Activated CD4-positive, alpha-beta T cell treated with anti-CD3 and anti-CD28 coated beads, Interleukin-2, amount 50 U/mL, for 16 hours (primary cell): ENCODE measurements at regions not wholly inside any gene's neighbourhood (a gene's known extent, or its start where the extent isn't known, plus 50 kb on each side); places are given as distances from the start of the nearest gene placed in this dataset.

Experiments
- DNase-seq: peaks from one replicate; pipeline ENCODE4 v3.0.0-alpha.2; 2020

DNA sequence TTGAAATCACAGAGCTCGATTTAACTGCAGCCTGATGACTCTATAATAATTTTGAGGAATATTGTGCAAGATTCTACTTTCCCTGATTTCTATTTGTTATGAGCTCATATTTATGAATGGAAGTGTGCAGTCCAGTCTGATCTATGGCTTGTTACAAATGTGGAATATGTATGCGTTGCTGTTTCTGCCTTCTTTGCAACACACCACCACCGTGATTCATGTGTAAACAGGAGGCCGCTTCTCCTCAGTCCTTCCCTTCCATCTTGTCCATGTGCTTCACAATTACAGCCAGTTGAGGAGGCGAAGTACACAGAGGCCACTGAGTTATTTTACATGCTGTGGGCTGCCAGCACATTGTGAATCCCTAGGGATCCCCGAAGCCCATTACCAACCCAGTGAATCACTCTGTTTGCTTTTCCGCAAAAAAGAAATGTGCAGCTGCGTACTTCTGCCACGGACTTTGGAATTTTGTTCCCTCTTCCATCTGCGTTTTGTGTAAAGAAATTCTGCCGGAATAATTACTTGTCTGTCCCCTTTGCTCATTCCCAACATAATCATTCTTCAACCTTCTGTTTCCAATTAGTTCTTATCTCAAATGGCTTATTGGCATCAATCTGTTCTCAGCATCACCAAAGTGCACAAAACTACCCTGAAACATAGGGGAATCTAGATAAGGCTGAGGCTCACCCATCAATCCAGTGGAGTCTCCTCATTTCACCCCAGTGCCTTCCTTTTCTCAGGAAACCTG, 551.6 kb upstream of the CITED2 start:
- no peak for DNase-seq

DNA sequence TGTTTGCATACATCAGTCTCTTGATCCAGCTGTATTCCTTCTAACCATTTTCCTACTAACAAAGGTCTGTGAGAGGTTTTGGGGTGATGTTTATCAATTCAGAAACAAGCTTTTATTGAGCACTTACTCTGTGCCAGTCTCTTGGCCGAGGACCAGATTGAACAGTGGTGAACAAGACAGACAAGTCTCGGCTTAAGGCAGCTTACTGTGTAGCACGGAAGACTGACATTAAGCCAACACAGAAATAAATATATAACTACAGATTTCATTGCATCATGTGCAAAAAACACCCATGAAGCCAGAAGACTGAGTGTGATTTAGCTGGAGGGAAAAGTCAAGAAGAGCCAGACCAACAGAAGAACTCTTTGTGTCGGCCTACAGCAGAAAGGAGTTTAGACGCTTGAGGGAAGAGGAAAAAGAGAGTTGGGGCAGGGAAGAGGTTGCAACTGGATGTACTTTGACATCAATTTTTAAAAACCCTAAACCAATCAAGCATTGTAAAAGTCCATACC, 549.6 kb upstream of the CITED2 start:
- DNase-seq = no peak

DNA sequence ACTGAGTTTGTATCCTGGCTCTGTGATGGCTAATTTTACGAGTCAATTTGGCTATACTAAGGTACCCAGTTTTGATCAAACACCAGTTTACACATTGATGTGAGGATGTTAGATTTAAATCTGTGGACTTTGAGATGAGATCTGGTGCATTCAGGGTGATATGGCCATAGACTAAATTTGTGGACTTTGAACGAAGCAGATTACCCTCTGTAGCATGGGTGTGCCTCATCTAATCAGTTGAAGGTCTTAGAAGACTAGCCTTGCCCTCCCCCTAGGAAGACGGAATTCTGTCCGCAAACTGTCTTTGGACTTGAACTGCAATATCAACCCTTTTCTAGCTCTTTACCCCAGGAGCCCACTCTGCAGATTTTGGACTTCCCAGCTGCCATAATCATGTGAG, 547.8 kb upstream of the CITED2 start:
- no peak for DNase-seq

DNA sequence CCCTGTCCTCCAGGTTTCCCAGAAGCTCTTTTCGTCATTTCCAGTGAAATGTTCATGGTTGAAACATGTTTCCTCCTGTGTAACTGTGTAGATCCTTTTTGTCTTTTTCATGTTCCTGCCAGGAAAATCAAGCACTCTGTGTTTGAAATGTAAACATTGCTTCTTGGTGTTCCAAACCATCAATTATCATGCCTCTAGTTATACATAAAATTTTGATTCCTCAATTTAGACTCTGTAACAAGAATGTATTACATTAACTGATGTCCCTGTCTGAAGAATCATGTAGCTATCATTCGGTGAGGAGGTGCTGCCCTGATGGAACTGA, 546.3 kb upstream of the CITED2 start:
- DNase-seq = no peak

DNA sequence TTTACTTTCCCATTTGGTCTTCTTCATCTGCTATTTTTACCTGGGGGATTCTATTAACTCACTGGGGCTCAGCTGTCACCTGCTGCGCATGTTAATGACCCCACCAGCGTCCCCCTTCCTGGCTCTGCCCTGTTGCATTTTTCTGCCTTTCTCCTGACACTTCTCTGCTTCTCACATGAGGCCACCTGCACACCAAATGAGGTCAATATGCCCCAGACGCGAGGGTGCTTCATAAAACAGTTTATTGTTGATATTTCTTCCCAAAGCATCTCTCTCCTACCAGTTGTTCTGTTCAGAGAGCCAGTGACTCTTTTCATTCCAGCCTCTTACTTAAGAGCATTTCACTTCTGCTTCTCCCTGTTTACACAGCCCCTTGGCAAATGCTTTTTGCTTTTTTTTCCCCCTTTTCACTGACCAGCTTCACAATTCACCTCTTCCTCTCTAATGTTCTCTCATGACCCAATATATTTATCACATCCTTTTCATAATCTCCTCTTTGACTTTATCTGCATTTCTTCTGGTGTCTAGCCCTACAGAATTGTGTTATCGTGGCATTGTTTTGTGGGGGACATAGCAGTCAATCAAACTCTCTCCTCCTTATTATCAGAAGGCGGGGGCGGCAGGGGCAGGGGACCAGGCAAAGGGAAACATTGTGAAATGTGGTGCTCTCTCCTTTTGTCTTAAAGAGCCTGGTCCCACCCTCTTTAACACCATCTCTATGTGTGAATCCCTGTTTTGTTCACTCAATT, 545.8 kb upstream of the CITED2 start:
- no peak for DNase-seq

DNA sequence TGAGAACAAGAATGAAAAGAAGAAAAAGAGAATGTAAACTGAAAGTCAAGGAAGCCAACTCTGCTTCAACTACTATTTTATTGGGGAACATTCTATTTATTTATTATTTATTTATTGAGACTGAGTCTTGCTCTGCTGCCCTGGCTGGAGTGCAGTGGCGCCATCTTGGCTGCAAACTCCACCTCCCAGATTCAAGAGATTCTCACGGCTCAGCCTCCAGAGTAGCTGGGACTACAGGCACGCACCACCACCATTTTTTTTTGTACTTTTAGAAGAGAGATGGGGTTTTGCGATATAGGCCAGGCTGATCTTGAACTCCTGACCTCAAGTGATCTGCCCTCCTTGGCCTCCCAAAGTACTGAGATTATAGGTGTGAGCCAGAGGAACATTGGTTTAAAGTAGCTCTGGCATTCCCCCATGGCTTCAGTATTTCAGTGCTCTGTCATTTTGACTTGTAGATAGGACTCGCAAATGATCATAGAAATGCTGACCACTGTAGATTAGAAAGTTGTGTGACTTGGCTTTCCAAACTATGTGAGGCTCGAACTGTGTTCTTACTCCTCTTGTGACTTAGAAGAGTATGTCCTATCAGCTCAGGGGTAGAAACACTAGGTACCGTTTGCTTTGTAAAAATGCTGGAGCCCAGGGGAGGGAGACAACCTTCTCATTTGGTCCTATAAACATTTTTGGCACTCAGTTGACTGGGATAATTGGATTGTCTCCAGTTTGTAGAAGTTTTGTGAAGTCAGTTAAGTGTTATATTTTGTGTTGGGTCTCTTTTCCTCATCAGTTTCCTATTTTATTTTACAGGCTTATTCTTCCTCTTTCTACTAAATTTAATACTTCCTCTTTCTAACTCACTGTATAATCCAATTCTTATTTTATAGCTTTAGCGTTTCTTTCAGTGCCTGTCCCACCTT, 544.9 kb upstream of the CITED2 start:
- DNase-seq = no peak

DNA sequence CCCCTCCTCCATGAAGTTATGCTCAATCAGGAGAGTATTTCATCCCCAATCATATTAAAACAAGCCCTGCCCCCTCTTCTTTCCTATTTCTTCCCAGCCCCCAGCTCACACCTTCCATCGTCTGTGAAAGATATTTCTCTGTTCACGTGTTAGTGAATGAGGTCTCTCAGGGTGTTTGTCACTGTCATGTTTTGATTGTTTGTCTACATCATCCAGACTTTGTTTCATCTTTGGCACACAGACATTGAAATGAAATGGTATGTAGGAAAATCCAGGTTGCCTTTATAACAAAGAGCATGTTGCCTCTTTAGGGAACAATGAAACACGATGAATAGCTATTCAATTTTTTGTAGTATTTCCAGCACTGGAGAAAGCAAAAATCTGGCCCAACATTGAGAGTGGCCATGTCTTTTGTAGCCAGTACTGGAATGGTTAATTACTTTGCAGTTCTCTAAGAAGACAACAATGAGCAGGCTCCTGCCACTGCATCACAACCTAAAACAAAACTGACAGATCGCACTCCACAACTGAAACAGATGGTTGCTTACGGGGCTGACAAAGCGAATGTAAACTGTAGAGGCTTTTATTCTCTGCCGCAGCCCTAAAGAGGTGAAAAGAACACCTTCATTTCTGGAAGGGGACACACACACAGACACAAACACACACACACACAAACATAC, 543.6 kb upstream of the CITED2 start:
- DNase-seq = no peak

DNA sequence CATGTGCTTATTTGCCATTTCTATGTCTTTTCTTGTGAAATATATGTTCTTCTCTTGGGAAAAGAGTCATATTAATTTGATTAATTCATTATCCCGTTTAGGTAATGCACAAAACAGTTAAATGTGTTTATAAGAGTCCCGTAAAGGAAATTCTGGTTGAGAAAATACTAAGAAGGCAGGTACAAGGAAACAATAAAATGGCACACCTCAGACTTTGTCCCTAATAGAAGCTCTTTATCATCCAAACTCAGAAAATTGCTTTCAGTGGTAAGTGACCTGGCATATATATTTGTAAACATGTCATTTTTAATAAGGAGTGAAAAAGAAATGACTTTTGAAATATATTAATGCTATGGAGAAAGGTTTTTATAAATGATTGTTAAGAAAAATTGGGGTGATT, 540.5 kb upstream of the CITED2 start:
- DNase-seq = no peak

DNA sequence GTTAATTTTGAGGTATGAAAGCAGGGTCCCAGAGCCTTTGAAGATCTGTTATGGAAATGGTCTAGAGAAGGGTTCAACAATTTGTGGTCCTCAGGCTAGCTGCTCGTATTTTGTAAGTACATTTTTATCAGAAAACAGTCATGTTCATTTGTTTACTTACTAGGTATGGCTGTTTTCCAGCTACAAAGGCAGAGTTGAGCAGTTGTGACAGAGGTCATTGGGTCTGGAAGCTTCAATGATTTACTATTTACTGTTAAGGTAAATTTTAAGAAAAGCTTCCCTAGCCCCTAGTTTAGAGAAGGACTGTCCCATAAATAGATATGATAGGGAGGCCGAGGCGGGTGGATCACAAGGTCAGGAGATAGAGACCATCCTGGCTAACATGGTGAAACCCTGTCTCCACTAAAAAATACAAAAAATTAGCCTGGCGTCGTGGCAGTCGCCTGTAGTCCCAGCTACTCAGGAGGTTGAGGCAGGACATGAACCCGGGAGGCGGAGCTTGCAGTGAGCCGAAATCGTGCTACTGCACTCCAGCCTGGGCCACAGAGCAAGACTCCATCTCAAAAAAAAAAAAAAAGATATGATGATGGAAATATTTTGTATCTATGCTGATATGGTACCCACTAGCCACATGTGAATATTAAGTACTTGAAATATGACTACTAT, 538.4 kb upstream of the CITED2 start:
- DNase-seq = no peak

DNA sequence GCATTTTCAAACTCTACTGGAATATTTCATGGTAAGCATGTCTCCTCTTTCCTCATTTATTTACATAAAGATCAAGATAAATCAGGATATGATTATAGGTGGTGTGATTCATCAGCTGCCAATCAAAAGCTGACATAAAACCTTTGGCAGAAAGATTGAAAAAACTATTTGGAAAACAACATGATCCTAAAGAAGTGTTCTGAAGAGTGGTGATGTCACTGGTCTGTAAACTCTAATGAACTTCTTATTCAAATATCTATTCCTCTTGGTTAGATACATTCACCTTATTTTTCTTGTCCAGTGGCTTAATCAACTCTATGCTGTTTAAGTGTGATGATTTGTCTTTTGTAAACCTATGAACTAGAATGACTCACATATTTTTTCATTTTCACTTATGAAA, 535.5 kb upstream of the CITED2 start:
- DNase-seq = no peak

DNA sequence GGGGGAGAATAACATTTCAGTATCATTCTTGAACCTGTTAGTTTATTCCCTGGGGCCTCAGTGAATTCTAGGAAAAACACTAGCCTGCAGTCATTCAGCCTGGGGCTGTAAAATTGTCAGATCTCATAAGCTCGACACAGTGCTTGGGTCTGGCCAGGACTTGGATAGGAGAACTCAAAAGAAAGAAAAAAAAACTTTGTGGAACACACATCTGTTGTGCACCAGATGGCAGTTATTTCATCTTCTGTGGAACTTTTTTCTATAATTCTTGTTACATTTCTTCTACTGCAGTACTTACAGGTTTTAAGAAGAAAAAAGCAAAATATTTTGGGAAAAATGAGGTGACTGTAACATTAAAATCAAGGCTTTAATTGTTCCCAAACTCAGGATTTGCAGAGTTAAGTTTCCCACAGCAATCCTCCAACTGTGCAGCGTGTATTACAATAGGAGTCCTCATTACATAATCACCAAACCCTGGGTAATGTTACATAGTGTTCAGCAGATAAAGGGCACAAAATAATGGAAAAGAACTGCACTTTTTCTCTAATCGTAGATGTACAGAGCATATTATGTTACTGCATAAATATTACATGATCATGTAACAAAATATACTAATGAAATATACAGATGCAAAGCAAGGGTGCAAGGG, 531.1 kb upstream of the CITED2 start:
- no peak for DNase-seq

DNA sequence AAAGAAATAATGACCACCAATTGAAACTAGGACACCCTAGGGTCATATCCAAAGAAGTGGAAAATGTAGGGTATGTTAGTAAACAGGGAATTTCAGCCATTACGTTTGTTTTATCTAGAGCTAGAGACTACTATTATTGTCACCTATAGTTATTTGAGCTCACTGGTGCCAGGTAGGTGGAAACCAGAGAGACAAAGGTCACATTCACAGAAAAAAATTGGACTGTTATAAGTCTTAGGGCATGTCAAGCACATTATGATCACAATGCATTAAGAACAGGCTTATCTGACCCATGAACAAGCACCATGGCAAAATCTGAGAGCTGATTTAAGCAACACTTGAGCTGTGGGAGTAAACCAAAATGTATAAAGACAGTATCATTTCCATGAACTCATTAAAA, 530.1 kb upstream of the CITED2 start:
- DNase-seq = no peak

DNA sequence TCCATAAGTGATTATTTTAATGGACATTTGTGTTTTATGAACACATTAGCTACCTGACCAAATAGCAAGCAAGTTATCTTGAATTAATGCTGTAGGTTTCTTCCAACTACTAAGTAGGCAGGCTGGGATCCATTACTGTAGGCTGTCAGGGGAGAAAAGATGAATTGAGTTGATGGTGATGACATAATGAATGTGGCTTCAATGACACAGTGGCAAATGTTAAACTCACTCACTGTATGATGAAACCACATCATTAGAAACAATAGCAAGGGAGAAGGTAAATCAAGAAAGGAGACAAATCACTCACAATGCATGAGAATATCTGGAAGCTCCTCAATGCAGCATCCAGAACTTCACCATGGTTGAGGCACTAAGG, 529.7 kb upstream of the CITED2 start:
- DNase-seq = no peak

DNA sequence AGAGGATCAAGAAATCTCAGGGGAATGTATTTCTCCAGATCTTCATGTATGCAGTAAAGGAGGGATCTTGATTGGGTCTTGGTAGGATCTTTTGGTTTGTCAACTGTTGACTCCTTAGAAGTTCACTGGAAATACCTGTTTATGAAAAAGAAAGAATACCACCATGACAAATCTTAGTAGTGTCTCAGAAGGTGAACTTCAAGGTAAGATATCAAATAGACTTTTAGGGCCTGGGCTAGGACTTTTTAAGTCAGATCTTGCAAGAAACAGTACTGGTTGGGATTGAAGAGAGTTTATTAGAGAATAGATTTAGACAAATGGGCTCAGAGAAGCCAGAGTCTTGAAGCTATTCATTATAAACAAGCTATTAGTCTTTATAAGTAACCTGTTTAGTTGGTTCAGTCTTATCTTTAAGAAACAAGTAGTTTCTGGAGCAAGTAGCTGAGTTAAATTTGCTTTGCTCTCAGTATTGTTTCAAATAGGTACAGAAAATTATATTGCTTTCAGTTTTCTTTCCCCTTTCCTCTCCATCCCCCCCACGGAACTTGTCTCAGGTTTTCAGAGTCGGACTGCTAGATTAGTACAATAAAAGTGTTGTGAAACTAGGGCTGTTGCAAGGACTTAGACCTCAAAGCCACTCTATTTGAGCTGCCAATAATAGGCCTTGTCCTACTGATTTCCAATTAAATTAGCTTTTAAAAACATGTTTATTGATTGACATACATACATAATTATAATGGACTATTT, 529.1 kb upstream of the CITED2 start:
- no peak for DNase-seq

DNA sequence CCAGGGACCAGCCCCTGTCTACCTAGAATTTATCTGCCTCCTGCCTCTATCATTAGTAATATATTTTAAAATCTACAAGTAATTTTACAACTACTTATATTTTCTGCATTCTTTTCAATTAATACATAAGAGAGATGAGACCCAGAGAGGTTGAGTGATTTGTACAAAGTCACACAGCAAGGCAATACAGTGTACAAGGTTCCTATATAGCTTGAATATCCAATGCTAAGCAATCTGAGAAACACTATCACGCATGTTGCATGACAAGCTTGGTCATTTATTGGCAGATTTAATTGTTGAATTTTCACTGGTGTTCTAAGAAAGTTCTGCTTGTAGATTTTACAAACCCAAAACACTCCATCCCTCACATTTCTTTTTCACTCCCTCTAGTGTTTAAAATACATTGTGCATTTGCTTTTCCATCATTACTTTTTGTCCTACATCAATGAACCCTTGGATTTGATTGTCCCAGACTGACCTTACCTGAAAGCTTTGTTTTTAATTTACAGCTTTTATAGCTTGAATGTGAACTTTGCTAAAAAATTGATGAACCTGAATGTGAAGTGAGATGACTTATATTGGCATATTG, 520.9 kb upstream of the CITED2 start:
- DNase-seq = no peak

DNA sequence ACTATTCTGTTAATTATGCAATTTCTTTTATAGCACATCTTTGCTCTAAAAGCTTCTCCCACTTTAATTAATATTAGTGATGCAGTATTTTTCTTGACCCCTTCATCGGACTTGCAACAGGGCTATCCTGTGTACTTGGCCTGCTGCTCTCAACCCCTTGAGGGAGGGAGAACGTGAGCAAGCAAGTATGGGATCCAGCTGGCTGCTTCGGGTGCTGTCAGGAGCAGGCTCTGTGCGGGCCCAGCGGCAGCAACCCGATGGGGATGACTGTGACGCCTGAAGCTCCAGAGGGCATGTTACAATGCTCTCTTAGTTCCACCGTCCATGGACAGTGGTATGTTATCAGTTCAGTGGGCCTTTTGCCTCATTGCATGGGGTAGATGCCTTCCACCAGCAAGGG, 519.8 kb upstream of the CITED2 start:
- no peak for DNase-seq

DNA sequence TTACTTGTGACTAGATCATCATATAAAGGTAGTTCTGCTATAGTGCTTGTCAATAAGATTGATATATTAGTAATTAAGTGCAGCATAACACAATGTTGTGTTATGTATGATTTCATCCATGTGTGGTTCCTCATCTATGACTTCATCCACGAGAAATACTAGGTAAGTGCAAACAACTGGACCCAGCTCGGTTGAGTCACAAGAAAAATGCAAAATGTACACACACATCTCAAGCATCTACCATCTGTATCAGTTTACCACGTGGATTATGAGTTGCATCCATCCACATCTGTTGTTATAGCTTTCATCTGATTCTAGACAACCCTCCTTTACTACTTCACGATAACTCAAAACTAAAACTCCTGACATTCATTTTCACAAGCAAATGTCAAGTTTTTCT, 517.0 kb upstream of the CITED2 start:
- DNase-seq = no peak

DNA sequence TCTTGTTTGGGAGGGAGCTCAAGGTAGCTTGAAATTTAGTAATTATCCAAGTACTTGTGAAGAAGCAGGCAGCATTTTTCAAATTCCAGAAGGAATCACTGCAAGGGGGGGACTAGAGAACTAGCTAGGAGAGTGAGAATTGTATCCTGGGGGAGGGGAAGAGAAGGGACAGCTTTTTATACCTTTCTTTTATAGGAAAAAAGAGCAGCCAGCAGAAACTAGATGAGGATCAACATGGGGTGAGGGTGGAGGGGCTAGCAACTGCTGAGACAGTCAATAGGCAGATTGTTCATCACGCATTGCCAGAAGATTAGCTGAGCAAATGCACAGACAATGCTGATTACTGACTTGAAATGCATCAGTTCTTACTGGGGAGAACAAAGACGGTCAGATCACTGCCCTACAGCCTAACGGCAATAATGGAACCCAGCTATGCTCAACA, 514.3 kb upstream of the CITED2 start:
- DNase-seq = no peak

DNA sequence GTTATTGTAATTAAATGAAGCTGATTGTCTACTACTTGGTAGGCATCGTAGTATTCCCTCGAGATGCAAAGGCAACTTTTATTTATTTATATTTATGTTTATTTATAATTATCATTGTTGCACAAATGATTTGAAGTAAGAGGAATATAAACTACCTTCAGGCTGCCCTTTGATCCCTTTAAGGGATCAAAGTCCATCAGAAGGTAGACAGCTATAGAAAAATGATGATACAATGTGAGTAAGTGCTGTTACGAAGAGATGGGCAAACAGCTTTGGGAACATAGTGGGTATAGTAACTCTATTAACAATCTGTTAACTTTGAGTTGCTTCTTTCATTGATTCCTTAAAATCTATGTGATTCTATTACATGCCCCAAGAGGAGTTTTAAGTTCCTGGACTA, 512.8 kb upstream of the CITED2 start:
- DNase-seq = no peak

DNA sequence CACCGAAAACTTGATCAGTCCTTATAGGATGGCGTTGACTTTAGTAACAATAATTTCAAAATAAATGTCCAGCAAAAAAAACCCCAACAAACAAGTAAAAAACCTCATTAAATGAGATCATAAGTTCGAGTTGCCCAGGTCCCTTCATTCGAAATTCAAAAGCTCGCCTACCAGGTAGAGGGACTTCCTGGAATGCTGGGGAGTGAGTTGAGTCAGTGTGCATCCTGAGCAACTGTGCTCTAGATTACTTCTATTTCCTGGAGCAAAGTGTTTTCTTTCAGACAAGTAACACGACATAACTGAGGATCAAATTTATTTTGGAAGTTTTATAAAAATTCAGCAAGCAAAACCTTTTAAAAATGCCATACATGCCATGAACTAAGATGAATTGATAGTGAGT, 511.9 kb upstream of the CITED2 start:
- DNase-seq = no peak

DNA sequence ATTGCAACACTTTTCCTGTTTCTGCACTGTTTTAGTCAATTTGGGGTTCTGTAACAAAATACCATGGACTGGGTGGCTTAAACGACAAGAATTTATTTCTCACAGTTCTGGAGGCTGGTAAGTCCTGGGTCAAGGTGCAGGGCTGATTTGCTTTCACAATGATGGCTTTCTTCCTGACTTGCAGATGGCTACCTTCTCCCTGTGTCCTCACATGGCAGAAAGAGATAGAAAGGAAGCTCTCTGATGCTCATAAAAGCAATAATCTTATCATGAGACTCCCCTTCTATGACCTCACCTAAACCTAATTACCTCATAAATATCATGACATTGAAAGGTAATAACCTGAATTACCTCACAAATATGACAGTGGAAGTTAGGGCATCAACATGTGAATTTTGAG, 511.5 kb upstream of the CITED2 start:
- no peak for DNase-seq
